Choroid plexus epithelial cell (primary cell): ENCODE measurements at regions not wholly inside any gene's neighbourhood (a gene's known extent, or its start where the extent isn't known, plus 50 kb on each side); places are given as distances from the start of the nearest gene placed in this dataset.

Experiments
- DNase-seq: peaks from one replicate; pipeline ENCODE4 v3.0.0-alpha.2; 2010; ENCODE audit warnings: low read depth
- H3K4me3 ChIP-seq: 2 replicates; pipeline ENCODE4 v1.5.1; 2011; ENCODE audit warnings: low read depth, mild to moderate bottlenecking, control low read depth, low read length, moderate library complexity
- TF ChIP-seq, protein P1 (sequence below): conservative IDR thresholded peaks from 2 replicates; pipeline ENCODE4 v1.5.1; 2011; ENCODE audit warnings: low read depth, mild to moderate bottlenecking, control low read depth, inconsistent platforms, low read length, moderate library complexity

DNA sequence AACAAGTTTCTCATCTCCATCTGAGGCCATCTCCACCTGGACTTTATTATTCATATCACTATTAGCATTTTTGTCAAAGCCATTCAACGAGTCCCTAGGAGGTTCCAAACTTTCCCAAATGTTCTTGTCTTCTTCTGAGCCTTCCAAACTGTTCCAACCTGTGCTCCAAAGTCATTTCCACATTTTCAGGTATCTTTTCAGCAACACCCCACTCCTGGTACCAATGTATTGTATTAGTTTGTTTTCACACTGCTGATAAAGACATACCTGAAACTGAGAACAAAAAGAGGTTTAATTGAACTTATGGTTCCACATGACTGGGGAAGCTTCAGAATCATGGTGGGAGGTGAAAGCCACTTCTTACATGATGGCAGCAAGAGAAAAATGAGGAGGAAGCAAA is 385.4 kb upstream of the GATB start:
- TF ChIP-seq, protein P1, sequence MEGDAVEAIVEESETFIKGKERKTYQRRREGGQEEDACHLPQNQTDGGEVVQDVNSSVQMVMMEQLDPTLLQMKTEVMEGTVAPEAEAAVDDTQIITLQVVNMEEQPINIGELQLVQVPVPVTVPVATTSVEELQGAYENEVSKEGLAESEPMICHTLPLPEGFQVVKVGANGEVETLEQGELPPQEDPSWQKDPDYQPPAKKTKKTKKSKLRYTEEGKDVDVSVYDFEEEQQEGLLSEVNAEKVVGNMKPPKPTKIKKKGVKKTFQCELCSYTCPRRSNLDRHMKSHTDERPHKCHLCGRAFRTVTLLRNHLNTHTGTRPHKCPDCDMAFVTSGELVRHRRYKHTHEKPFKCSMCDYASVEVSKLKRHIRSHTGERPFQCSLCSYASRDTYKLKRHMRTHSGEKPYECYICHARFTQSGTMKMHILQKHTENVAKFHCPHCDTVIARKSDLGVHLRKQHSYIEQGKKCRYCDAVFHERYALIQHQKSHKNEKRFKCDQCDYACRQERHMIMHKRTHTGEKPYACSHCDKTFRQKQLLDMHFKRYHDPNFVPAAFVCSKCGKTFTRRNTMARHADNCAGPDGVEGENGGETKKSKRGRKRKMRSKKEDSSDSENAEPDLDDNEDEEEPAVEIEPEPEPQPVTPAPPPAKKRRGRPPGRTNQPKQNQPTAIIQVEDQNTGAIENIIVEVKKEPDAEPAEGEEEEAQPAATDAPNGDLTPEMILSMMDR: no peak
- DNase-seq: no peak
- H3K4me3 ChIP-seq: no peak overlapping the region

DNA sequence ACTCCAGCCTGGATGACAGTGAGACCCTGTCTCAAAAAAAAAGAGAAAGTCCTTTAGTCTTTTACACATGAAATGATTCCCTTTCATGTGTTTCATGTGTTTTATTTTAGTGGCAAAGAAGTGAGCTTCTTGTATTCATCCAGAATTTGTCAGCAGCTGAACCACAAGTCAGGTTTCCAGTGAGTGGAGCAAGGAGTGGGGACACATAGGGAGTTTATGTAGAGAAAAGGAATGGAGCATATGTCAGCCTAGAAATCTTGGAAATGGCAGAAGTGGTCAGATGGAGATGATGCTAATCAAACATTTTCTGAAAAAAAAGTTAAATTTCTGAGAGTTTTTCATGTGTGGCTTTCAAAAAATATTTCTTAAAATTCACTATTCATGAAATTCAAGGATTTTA is 383.0 kb upstream of the GATB start:
- TF ChIP-seq, protein P1: no peak
- H3K4me3 ChIP-seq: no peak overlapping the region
- DNase-seq: no peak

DNA sequence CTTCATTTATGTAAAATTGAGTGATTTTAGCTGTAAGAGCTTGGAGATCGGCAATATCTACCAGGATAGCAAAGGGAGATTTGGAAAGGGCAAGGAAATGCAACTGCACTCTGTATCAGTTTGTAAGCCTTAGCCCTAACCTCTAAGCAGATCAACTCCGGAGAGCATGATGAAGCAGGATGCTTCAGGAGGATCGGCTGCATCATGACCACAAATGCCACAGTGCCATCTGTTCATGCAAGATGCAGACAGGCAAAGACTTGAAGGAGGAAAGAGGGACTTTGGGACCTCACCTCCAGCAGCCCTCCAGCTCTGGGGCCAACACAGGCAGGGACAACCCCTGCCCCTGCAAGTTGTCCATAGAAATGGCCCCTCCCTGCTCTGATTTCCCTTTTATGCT is 377.6 kb upstream of the GATB start:
- no peak overlapping the region for H3K4me3 ChIP-seq
- DNase-seq: no peak
- TF ChIP-seq, protein P1: no peak

DNA sequence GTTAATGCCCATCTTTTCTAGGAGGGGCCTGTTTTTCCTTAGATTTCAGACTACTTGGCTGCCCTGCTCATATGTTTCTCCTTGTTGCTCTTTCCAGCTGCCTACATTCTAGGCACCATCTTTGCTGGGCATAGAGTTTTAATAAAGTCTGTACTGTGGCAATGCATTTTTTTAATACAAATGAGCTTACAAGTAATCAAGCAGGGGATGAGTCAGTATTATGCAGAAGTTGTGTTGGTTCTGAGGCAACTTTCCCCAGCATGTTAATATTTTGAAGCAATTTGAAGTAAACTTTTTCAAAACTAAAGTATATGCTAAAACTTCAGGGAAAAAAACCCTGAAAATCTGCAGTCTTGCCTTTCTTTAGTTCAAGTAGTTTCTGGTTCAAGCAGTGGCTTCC is 372.0 kb upstream of the GATB start:
- TF ChIP-seq, protein P1: no peak
- DNase-seq: no peak
- no peak overlapping the region for H3K4me3 ChIP-seq

DNA sequence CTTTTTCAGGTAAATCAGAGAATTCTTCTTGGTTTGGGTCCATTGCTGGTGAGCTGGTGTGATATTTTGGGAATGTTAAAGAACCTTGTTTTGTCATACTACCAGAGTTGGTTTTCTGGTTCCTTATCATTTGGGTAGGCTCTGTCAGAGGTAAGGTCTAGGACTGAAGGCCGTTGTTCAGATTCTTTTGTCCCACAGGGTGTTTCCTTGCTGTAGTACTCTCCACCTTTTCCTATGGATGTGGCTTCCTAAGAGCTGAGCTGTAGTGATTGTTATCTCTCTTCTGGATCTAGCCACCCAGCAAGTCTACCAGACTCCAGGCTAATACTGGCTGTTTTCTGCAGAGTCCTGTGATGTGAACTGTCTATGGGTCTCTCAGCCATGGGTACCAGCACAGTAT is 367.5 kb upstream of the GATB start:
- DNase-seq: no peak
- no peak overlapping the region for H3K4me3 ChIP-seq
- TF ChIP-seq, protein P1: no peak

DNA sequence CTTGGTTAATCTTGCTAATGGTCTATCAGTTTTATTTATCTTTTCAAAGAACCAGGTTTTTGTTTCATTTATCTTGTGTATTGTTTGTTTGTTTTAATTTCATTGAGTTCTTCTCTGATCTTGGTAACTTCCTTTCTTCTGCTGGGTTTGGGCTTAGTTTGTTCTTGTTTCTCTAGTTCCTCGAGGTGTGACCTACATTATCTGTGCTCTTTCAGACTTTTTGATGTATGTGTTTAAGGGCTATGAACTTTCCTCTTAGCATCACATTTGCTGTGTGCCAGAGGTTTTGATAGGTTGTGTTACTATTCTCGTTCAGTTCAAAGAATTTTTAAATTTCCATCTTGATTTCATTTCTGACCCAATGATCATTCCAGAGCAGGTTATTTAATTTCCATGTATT is 365.4 kb upstream of the GATB start:
- H3K4me3 ChIP-seq: no peak overlapping the region
- TF ChIP-seq, protein P1: no peak
- DNase-seq: no peak

DNA sequence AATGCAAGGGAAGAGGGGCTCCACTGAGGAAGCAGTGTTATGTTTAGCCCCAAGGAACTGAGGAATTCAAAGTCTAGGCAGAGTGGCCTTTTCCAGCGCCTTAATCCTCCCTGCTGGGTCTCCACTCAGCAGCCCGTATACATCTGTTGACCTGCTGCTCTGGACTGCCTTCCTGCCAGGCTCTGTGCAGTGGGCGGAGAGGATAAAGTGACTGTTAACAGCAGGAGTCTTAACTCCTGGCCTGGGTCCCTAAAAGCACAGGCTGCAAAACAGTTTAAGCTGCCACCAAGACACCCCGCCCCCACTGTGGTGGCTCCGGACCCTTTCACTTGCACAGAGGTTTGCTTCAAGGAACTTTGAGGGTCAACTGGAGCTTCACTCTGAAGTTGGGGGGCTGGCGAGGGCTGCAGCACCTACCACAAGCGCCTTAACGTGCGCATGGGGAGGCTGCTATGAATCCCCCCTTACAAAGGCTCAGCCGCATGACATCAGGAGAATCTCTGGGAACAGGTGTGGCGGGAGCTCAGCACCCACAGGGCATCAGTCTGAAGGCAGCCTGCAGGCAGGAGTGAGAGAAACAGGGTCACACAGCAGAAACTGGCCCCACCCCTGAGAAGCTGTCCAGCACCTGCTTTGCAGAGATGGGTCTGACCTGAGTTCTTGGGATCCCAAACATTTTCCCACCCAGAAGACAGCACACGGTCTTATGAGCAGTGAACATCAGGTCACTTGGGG is 358.2 kb upstream of the GATB start:
- DNase-seq: no peak
- no peak overlapping the region for H3K4me3 ChIP-seq
- TF ChIP-seq, protein P1: no peak
